ENCODE measurements at regions not wholly inside any gene's neighbourhood (a gene's known extent, or its start where the extent isn't known, plus 50 kb on each side); places are given as distances from the start of the nearest gene placed in this dataset.

DNA sequence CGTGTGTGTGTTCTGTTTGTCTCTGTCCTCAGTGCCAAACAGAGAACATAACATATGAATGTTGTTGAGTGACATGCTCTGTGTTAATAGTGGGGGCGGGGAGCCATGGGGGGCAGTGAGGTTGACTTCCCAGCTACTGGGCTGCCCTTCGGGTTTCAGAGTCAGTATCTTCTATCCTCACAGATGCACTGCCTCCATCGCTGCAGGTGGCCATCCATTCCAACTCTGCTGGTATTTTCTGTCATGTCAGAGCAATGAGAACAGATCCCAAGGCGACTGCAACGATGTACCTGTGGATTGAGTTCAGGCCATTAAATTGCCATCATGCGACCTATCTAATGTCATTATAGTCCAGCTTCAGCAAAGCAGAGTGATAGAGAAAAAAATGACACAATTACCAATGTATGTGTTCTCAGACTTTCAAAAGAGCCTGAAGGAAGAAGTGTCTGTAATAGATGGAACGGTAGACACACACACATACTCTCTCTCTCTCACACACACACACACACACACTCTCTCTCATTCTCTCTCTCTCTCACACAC is 418.5 kb downstream of the RWDD3 start:
- TF ChIP-seq, protein P1, sequence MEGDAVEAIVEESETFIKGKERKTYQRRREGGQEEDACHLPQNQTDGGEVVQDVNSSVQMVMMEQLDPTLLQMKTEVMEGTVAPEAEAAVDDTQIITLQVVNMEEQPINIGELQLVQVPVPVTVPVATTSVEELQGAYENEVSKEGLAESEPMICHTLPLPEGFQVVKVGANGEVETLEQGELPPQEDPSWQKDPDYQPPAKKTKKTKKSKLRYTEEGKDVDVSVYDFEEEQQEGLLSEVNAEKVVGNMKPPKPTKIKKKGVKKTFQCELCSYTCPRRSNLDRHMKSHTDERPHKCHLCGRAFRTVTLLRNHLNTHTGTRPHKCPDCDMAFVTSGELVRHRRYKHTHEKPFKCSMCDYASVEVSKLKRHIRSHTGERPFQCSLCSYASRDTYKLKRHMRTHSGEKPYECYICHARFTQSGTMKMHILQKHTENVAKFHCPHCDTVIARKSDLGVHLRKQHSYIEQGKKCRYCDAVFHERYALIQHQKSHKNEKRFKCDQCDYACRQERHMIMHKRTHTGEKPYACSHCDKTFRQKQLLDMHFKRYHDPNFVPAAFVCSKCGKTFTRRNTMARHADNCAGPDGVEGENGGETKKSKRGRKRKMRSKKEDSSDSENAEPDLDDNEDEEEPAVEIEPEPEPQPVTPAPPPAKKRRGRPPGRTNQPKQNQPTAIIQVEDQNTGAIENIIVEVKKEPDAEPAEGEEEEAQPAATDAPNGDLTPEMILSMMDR (IDR thresholded peaks at IDR 0.05; ENCODE audit: low read depth, low read length): no peak
- TF ChIP-seq EZH2phosphoT487 (IDR thresholded peaks at IDR 0.05; ENCODE audit: low read depth): no peak
